Fibroblast of lung (primary cell): ENCODE measurements at regions not wholly inside any gene's neighbourhood (a gene's known extent, or its start where the extent isn't known, plus 50 kb on each side); places are given as distances from the start of the nearest gene placed in this dataset.

ENCODE experiments used
- CTCF ChIP-seq, 2 donors: IDR thresholded peaks in 1 of 2; conservative IDR thresholded peaks in 1 of 2; 1 replicate in 1 of 2; 2 replicates in 1 of 2; pipeline ENCODE4 v1.5.1; 2011 to 2012; ENCODE audit warnings: low read length in 2 of 2, control low read depth in 1 of 2, inconsistent platforms in 1 of 2, low read depth in 1 of 2, mild to moderate bottlenecking in 1 of 2
- EZH2 ChIP-seq: IDR thresholded peaks from 2 replicates; pipeline ENCODE4 v1.5.1; 2012; ENCODE audit warnings: low read length, control low read depth, mild to moderate bottlenecking; ENCODE audit errors: missing control alignments

GRCh38 chr17:5826384-5826783 is 242.1 kb upstream of the NLRP1 start:
- TF ChIP-seq CTCF (conservative IDR thresholded peaks at IDR 0.05 in 1 of 2, IDR thresholded peaks at IDR 0.05 in 1 of 2; ENCODE audit: low read depth in 1 of 2, low read length in 2 of 2), result no peak
- no peak for TF ChIP-seq EZH2
